Fibroblast of lung (primary cell): ENCODE measurements at regions not wholly inside any gene's neighbourhood (a gene's known extent, or its start where the extent isn't known, plus 50 kb on each side); places are given as distances from the start of the nearest gene placed in this dataset.

Experiments
- DNase-seq, 2 donors: peaks; one replicate each; pipeline versions ENCODE4 v3.0.0 to v3.0.0-alpha.2; 2010; ENCODE audit warnings: low read depth in 2 of 2
- H2AFZ ChIP-seq: 2 replicates; pipeline ENCODE4 v1.5.1; 2012; ENCODE audit warnings: low read length, control low read depth, inconsistent platforms
- H3K27ac ChIP-seq: 2 replicates; pipeline ENCODE4 v1.5.1; 2011; ENCODE audit warnings: low read length, control low read depth; ENCODE audit not compliant: insufficient read depth
- H3K27me3 ChIP-seq: 2 replicates; pipeline ENCODE4 v1.5.1; 2011; ENCODE audit warnings: mild to moderate bottlenecking, low read length; ENCODE audit not compliant: control insufficient read depth, insufficient read depth
- H3K36me3 ChIP-seq: 2 replicates; pipeline ENCODE4 v1.5.1; 2011; ENCODE audit warnings: low read length; ENCODE audit not compliant: control insufficient read depth, insufficient read depth
- H3K4me1 ChIP-seq: 2 replicates; pipeline ENCODE4 v1.5.1; 2011; ENCODE audit warnings: low read length; ENCODE audit not compliant: control insufficient read depth, insufficient read depth; ENCODE audit errors: extremely low read depth
- H3K4me2 ChIP-seq: 2 replicates; pipeline ENCODE4 v1.5.1; 2011; ENCODE audit warnings: low read length, control low read depth; ENCODE audit not compliant: insufficient read depth; ENCODE audit errors: extremely low read depth
- H3K4me3 ChIP-seq, 4 experiments: fragments of 200-600 bp in 1 of 4; sonication (generic) in 1 of 4; replicated peaks in 1 of 4; 2 replicates each; pipeline ENCODE4 v1.5.1; 2011 to 2016; ENCODE audit warnings: low read length in 4 of 4, low read depth in 3 of 4, mild to moderate bottlenecking in 3 of 4, control low read depth in 2 of 4, inconsistent platforms in 1 of 4, mixed read lengths in 1 of 4; ENCODE audit not compliant: insufficient read depth in 1 of 4; ENCODE audit errors: control extremely low read depth in 1 of 4
- H3K79me2 ChIP-seq: 2 replicates; pipeline ENCODE4 v1.5.1; 2012; ENCODE audit warnings: mild to moderate bottlenecking, low read length, inconsistent platforms; ENCODE audit not compliant: control insufficient read depth, insufficient read depth
- H3K9ac ChIP-seq: 2 replicates; pipeline ENCODE4 v1.5.1; 2011; ENCODE audit warnings: mild to moderate bottlenecking, low read length, control low read depth; ENCODE audit not compliant: insufficient read depth
- H3K9me3 ChIP-seq: 2 replicates; pipeline ENCODE4 v1.5.1; 2012; ENCODE audit warnings: low read depth, low read length; ENCODE audit not compliant: control insufficient read depth, insufficient read depth
- H4K20me1 ChIP-seq: 2 replicates; pipeline ENCODE4 v1.5.1; 2011; ENCODE audit warnings: low read length; ENCODE audit not compliant: control insufficient read depth, insufficient read depth; ENCODE audit errors: extremely low read depth
- EZH2 ChIP-seq: IDR thresholded peaks from 2 replicates; pipeline ENCODE4 v1.5.1; 2012; ENCODE audit warnings: low read length, control low read depth, mild to moderate bottlenecking; ENCODE audit errors: missing control alignments
- TF ChIP-seq, protein P1 (sequence below), 2 donors: IDR thresholded peaks in 1 of 2; conservative IDR thresholded peaks in 1 of 2; 1 replicate in 1 of 2; 2 replicates in 1 of 2; pipeline ENCODE4 v1.5.1; 2011 to 2012; ENCODE audit warnings: low read length in 2 of 2, control low read depth in 1 of 2, inconsistent platforms in 1 of 2, low read depth in 1 of 2, mild to moderate bottlenecking in 1 of 2

DNA sequence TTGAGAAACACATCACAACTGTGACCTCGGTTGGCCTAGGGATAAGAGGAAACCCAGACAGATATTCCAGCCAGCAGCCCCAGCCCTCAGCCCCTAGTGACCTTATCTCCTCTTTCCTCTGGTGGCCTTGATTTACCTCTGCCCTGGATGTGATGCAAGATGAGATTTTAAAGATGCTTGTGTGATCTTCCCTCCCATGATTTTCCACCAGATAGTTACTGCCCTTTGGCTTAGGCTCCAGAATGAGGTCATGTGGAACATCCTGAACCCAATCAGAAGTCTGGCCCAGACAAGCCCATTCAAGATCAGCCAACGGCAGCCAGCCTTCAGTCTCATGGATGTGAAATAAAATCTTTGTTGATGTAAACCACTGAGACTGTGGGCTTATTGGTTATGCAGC, 104.0 kb downstream of the BANF2 start:
- Histone ChIP-seq H4K20me1 (no peaks in the 10 kb centered on the region), H3K27me3 (no peaks in the 10 kb centered on the region), H3K4me3 (no peak overlapping the region), H3K27ac (no peak overlapping the region), H3K9ac (no peak overlapping the region), H3K36me3 (no peaks in the 10 kb centered on the region), H3K4me1 (peaks cover 27% of the 10 kb centered on the region), H3K4me2 (no peak overlapping the region), H2AFZ (no peak overlapping the region), H3K9me3 (no peaks in the 10 kb centered on the region), H3K79me2 (no peaks in the 10 kb centered on the region)
- TF ChIP-seq, protein P1, sequence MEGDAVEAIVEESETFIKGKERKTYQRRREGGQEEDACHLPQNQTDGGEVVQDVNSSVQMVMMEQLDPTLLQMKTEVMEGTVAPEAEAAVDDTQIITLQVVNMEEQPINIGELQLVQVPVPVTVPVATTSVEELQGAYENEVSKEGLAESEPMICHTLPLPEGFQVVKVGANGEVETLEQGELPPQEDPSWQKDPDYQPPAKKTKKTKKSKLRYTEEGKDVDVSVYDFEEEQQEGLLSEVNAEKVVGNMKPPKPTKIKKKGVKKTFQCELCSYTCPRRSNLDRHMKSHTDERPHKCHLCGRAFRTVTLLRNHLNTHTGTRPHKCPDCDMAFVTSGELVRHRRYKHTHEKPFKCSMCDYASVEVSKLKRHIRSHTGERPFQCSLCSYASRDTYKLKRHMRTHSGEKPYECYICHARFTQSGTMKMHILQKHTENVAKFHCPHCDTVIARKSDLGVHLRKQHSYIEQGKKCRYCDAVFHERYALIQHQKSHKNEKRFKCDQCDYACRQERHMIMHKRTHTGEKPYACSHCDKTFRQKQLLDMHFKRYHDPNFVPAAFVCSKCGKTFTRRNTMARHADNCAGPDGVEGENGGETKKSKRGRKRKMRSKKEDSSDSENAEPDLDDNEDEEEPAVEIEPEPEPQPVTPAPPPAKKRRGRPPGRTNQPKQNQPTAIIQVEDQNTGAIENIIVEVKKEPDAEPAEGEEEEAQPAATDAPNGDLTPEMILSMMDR (conservative IDR thresholded peaks at IDR 0.05 in 1 of 2, IDR thresholded peaks at IDR 0.05 in 1 of 2; ENCODE audit: low read depth in 1 of 2, low read length in 2 of 2) = no peak
- TF ChIP-seq EZH2 = no peak
- DNase-seq = no peak

DNA sequence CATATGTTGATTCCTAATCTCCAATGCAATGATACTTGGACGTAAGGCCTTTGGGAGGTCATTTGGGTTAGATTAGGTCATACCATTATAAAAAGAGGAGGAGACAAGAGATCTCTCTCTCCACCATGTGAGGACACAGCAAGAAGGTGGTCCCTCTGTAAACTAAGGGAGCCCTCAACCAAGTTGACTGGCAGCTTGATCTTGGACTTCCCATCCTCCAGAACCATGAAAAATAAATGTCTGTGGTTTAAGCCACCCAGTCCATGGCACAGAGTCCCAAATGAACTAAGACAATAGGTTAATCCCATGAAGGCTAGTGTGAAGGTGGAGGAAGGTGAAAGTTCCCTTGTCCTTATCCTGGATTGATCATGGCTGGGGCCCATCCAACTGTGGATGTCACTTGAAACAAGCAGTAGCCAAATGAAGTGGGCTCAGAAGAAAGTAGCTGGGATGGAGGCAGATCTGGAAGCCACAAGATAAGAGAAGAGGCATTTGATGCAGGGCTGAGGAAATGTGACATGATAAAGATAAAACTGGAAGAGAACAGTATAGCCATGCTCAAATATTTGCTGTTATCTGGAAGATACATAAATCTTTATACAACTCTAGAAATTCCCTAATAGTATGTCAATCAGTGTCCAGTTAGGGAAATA, 99.9 kb downstream of the BANF2 start:
- H4K20me1 ChIP-seq = no peaks in the 10 kb centered on the region
- DNase-seq = no peak
- H3K27me3 ChIP-seq = no peaks in the 10 kb centered on the region
- no peaks in the 10 kb centered on the region for H3K9me3 ChIP-seq
- H2AFZ ChIP-seq = no peak overlapping the region
- no peak overlapping the region for H3K27ac ChIP-seq
- no peaks in the 10 kb centered on the region for H3K36me3 ChIP-seq
- H3K4me1 ChIP-seq = peaks cover 6% of the 10 kb centered on the region
- H3K79me2 ChIP-seq = no peaks in the 10 kb centered on the region
- H3K4me2 ChIP-seq = no peak overlapping the region
- H3K9ac ChIP-seq = no peak overlapping the region
- H3K4me3 ChIP-seq = no peak overlapping the region
- TF ChIP-seq, protein P1 (conservative IDR thresholded peaks at IDR 0.05 in 1 of 2, IDR thresholded peaks at IDR 0.05 in 1 of 2; ENCODE audit: low read depth in 1 of 2, low read length in 2 of 2) = no peak
- no peak for TF ChIP-seq EZH2

DNA sequence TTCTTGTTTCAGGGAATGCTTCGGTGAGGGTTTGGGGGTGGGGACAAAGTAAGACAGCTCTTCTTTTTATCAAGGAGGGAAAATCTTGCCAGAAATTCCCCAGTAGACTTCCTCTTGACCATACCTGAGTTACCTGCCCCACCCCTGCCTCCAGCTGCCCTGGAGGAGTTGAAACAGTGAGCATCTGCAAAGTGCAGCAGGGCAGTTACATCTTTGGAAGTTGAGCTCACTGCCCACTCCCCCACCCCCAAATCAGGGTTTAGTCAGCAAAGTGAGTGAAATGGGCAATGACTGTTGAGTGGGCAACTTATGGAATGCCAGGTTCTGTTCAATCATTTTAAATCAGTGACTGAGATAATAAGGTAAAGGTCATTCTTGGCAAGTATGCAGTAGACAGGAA, 98.8 kb downstream of the BANF2 start:
- Histone ChIP-seq H3K27me3 (no peaks in the 10 kb centered on the region), H3K36me3 (no peaks in the 10 kb centered on the region), H3K9ac (no peak overlapping the region), H3K4me2 (no peak overlapping the region), H3K4me3 (no peak overlapping the region), H3K4me1 (peaks cover 6% of the 10 kb centered on the region), H4K20me1 (no peaks in the 10 kb centered on the region), H3K79me2 (no peaks in the 10 kb centered on the region), H3K27ac (no peak overlapping the region), H2AFZ (no peak overlapping the region), H3K9me3 (no peaks in the 10 kb centered on the region)
- TF ChIP-seq, protein P1 (conservative IDR thresholded peaks at IDR 0.05 in 1 of 2, IDR thresholded peaks at IDR 0.05 in 1 of 2; ENCODE audit: low read depth in 1 of 2, low read length in 2 of 2) = no peak
- no peak for TF ChIP-seq EZH2
- no peak for DNase-seq
